T-helper 22 cell (primary cell): ENCODE measurements at regions not wholly inside any gene's neighbourhood (a gene's known extent, or its start where the extent isn't known, plus 50 kb on each side); places are given as distances from the start of the nearest gene placed in this dataset.

Source experiments
- DNase-seq: peaks from one replicate; pipeline ENCODE4 v3.0.0-alpha.2; 2020; ENCODE audit warnings: low read depth

- no peak for DNase-seq
Measured at GRCh38 chr10:44242091-44242490, 142.8 kb downstream of the CXCL12 start.

GRCh38 chr10:44240584-44241205, 144.2 kb downstream of the CXCL12 start:
- no peak for DNase-seq

GRCh38 chr10:44238212-44238611, 146.7 kb downstream of the CXCL12 start:
- no peak for DNase-seq

- no peak for DNase-seq
Measured at GRCh38 chr10:44237364-44238049, 147.4 kb downstream of the CXCL12 start.

GRCh38 chr10:44235363-44235762, 149.5 kb downstream of the CXCL12 start:
- no peak for DNase-seq

GRCh38 chr10:44234483-44234875, 150.4 kb downstream of the CXCL12 start:
- no peak for DNase-seq

- DNase-seq, result no peak
Measured at GRCh38 chr10:44233561-44234482, 151.1 kb downstream of the CXCL12 start.

GRCh38 chr10:44217274-44217820, 167.6 kb downstream of the CXCL12 start:
- no peak for DNase-seq

GRCh38 chr10:44216073-44216472, 168.8 kb downstream of the CXCL12 start:
- DNase-seq, result no peak

GRCh38 chr10:44209811-44210210, 175.1 kb downstream of the CXCL12 start:
- no peak for DNase-seq

GRCh38 chr10:44207160-44207559, 177.7 kb downstream of the CXCL12 start:
- no peak for DNase-seq

- DNase-seq, result no peak
Measured at GRCh38 chr10:44206127-44206818, 178.6 kb downstream of the CXCL12 start.

GRCh38 chr10:44205067-44205466, 179.8 kb downstream of the CXCL12 start:
- no peak for DNase-seq

GRCh38 chr10:44203535-44203934, 181.4 kb downstream of the CXCL12 start:
- DNase-seq, result no peak

- DNase-seq, result no peak
Measured at GRCh38 chr10:44202952-44203351, 181.9 kb downstream of the CXCL12 start.

- DNase-seq, result no peak
Measured at GRCh38 chr10:44201656-44202055, 183.2 kb downstream of the CXCL12 start.

- no peak for DNase-seq
Measured at GRCh38 chr10:44201011-44201410, 183.9 kb downstream of the CXCL12 start.

GRCh38 chr10:44199991-44200655, 184.8 kb downstream of the CXCL12 start:
- DNase-seq, result no peak

- DNase-seq, result no peak
Measured at GRCh38 chr10:44199267-44199666, 185.6 kb downstream of the CXCL12 start.

GRCh38 chr10:44198780-44199097, 186.2 kb downstream of the CXCL12 start:
- DNase-seq, result no peak

- no peak for DNase-seq
Measured at GRCh38 chr10:44198096-44198779, 186.7 kb downstream of the CXCL12 start.
